ENCODE measurements at regions not wholly inside any gene's neighbourhood (a gene's known extent, or its start where the extent isn't known, plus 50 kb on each side); places are given as distances from the start of the nearest gene placed in this dataset.
"Not testable (repeated sequence)": the region's sequence is repeated elsewhere in the genome, so short reads cannot be mapped to it uniquely, and the experiment has no call there.

DNA sequence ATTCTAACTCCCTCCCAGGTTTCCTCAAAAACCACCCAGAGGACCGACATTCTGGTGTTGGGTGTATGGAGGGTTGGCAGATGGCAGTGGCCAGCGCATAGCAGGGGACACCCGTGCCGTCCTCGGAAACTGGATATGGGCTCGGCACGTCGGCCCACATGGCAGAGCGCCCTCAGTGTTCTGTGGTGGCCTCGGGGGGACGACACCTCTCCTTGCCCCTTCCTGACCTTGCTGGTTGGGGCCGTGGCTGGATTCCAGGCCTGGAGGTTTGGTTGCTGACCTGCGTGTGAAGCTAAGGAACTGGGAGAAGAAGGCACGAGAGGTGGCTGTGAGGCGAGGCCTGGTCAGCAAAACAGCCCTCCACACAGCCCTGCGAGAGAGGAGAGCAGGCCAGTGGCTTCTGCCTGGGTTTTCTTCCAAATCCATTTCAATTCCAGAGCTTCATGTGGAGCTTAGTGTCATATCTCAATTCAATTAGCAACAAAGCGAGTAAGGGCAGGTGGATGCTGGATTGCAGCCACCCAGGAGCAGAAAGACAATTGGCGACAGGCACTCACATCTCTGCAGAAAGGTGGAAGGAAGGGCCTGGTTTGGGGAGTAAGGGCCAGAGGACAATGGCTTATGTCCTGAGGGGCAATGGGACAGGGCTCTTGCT is 478.4 kb downstream of the BRD1 start:
- no peak for DNase-seq (ENCODE audit: low read depth)

DNA sequence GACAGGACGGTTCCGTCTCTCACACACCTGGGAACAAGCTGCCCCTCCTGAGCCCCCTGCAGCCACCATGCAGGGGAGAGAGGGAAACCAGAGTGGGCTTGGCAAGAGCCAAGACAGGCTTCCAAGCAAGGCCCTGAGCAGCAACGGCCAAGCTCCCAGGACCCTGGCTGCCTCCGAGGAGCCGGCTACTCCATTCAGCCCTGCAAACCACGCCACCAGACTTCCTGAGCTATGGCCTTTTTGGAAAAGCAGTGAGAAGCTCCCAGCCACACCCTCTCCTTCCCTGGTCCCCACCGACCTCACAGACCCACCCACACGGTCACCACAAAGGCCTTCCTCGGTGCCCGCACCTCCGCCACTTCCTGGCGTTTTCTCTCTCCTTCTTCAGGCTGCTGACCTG is 479.0 kb downstream of the BRD1 start:
- DNase-seq (ENCODE audit: low read depth), result no peak

DNA sequence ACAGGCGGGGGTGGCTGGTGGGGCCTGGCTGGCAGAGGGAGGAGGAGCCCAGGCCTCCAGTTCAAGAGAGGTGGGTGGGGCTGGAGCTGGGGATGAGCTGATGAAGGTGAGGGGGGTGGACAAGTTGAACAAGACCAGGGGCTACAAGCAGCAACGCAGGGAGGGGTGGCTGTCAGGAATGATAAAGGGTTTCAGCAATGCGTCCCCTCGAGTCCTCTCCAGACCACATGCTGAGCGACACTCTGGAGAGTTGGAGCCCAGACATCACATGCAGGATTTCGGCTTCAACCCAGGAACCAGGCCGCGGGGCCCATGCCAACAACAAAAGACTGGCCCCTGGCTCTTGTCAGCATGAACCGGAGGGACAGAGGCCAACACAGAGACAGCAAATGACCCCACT is 480.3 kb downstream of the BRD1 start:
- DNase-seq (ENCODE audit: low read depth), result no peak

DNA sequence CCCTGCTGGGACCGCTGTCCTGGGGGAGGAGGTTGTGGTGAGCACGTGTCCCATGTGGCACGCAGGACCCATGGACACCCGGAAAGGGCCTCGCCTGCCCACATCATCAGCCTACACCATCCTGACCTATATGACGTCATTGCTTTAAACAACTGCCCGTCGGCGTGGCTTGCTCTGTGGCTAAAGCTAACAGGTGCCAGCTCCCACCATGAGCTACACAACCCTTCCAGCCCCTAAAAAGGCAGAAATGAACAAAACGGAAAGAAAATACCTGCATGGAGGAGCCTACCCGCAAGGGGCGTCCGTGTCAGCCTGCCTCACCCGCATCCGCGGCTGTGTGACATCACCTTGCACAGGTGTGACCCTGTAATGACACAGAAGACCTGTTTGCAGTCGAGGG is 481.8 kb downstream of the BRD1 start:
- DNase-seq (ENCODE audit: low read depth), result no peak

DNA sequence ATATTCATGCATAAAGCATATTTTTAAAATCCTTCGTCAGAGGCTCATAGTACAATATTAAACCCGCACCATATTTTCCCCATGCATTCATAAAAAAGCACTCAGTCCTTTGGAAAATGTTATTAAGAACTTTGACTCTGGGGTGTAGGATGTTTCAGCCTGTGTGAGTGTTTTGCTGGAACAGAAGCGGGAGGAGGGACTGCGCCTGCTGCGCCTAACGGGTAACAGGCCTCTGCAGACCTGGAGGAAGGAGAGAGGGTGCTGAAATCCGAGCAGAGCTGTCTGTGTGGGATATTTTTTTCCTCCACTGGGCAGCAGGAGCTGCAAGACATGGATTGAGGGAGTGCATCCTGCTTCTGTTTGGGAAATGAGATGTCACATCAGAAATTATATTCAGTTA is 483.0 kb downstream of the BRD1 start:
- DNase-seq (ENCODE audit: low read depth), result no peak

DNA sequence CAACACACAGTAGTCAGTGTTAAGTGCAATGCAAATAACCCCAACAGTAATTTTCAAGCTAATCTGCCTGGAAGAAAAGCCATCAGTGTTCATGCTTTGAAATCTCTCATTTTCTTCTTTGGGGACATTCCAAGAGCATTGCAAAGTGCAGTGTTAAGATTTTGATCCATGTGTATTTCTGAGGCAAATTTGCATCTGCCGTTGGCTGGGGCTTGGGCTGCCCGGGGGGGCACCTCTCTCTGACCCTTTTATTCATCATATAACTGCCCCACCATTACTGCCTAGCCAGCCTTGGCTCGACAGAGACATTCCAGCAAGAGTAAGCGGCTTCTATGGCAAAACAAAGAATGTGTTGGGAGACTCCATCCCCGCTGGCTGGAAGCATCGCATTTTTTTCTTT is 483.5 kb downstream of the BRD1 start:
- no peak for DNase-seq (ENCODE audit: low read depth)

DNA sequence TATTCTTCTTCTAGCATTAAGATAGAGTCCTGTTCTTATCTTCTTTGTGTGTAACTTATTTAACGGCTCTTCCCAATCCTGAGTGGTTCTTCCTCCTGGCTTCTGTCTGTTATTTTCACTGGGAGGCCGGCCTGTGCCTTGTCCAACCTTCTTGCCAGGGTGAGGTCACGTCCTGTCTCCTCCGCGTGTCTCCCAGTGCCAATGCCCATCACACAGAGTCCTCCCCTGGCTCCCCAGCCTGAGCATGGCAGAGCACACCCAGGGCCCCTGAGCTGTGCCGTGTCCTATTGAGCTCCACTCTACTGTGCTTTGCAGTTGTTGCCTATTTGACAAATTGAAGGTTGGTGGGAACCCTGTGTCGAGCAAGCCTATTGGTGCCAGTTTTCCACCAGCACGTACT is 487.3 kb downstream of the BRD1 start:
- DNase-seq (ENCODE audit: low read depth), result no peak

DNA sequence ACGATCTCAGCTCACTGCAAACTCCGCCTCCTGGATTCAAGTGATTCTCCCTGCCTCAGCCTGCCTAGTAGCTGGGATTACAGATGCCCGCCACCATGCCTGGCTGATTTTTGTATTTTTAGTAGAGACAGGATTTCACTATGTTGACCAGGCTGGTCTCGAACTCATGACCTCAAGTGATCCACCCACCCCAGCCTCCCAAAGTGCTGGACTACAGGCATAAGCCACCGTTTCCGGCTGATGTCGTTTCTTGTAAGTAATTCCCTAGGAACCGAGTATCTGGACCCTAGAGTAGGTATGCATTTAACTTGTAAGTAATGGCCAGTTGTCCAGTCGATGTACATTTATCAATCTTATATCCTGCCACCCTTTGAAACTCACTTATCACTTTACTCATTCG is 491.2 kb downstream of the BRD1 start:
- DNase-seq (ENCODE audit: low read depth), result not testable (repeated sequence)

DNA sequence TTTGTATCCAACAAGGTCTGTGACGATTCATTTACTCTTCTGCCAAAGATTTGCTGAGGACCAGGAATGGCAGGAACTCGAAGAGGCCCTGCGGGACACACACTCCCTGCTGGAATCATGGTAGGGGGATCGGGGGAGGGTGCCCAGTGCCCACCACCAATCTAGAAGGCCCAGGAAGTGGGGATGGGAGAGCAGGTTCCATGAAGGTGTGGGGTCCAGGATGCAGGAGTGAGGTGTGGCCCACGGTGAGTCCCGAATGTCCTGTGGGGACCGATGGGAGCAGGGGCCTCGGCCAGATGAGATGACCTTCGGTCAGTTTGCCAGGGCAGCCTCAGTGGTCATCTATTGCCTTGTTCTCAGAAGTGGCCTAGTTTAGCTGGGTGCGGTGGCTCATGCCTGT is 492.7 kb downstream of the BRD1 start:
- DNase-seq (ENCODE audit: low read depth), result no peak

DNA sequence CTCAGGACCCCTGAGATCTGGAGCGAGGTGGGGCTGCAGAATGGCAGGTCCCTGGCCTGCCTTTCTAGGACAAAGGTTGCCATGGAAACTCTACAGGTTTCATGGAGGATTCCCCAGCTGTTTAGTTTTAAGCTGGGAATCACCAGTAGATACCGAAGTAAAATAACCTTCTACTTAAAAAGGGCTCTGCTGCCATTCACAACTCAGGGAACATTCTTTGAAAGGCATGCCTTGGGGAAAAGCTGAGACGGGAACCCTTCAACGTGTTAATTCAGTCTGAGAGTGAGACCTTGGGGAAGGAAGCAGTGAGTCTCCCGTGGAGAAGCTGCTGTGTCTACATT is 493.3 kb downstream of the BRD1 start:
- no peak for DNase-seq (ENCODE audit: low read depth)

DNA sequence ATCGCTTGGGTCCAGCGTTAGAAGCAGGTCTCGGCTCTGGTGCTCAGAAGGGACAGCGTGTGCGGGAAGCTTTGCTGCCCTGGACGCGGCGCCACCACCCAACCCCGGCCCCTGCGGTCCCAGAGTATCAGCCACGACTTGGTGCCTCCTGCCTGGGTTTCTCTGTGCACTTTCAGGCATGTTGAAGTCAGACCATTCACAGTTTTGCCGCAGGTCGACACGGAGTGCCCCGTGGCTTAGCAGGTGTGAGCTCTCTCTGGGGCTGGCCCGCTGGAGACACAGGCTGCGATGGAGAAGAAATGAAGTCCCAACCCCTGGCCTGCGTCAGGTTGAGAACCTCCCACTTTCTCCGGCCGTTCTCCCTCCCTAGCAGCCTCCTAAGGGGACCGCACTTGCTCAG is 494.5 kb downstream of the BRD1 start:
- DNase-seq (ENCODE audit: low read depth), result no peak

DNA sequence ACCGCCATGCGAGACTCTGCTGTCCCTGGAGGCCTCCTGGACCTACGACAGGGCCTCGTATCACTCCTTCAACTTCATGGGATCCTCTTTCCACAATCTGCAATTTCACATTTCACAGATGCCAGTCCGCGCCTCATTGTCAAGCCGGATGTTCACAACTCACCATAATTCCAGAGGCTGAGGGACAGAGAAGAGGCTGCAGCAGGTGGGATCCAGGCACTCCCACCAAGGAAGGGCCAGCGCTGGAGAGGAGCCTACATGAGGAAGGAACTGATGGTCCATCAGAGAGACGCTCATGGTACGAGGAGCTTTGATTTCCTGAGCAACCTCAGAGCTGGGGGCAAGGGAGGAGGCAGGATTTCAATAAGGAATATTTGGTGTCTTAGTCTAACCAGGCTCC is 495.0 kb downstream of the BRD1 start:
- DNase-seq (ENCODE audit: low read depth), result no peak

DNA sequence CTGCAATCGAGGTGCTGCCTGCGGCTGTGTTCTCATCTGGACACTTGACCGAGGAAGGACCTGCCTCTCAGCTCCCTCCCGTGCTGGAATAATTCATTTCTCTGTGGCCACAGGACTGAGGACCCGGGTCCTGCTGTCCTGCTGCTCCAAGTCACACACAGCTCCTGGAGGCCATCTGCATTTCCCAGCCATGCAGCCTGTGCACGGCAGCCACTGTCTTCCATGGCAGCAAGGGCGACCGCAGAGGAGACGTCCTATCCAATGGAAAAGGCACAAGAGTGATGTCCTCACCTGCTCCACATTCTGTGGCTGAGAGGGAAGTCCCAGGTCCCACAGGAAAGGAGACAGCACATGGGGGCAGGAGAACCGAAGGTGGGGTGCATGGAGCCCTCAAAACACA is 495.8 kb downstream of the BRD1 start:
- DNase-seq (ENCODE audit: low read depth), result no peak

DNA sequence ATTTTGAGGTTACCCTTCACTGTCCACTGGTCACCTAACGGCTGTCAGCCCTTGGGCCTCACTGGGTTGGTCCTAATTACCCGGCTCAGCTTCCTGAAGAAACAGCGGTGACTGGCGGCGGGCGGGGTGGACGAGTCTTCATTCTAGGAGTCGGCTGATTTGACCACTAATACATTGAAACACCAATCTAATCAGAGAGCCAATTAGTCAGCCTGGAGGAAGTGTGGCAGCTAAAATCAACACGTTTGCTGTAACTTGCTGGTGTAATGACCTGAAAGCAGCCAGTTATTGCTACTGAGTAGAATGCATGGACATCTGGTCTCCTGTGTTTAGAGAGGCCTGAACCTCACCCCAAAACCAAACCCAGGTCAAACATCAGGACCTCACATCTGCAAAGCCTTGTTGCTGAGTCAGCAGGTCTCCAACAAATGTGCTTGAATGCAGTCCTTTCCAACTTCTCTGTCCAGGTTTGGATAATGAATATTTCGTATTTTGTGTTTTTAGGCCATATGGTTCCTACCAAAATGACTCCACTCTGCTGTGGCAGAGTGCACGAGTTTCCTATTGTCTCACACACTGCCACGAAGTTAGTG is 496.4 kb downstream of the BRD1 start:
- DNase-seq (ENCODE audit: low read depth), result no peak

DNA sequence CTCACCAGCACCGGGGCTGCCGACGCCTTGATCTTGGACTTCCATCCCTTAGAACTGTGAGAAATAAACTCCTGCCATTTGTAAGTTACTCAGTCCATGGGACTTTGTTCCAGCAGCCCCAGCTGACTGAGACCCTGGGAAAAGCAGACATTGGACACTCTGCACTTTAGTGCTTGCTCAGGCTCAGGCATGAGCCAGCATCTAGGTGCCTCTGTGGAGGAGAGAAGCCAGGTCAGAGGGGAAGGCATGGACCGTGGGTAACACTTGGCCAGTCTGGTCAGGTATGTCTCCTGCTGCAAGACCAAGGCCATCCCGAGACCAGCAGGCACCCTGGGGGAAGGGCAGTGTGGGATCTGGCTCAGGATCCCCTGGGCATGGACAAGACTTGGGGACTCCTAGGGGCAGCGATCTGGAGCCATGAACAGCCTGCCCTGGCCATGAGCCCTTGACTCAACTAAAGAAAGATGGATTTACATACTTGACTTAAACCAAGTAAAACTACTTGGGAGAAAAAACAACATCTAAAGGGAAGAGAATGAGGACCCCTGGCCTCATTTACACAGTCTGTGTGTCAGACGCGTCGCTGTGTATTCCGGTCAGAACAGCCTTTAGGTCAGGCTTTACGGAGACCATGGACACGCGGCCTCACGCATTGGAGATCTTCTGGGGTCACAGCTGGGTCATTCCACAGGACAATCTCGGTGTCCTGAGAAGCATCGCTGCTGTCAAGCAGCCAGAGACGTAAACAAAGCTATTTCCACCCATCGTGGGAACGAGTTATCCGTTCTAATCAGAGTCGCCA is 497.1 kb downstream of the BRD1 start:
- no peak for DNase-seq (ENCODE audit: low read depth)

DNA sequence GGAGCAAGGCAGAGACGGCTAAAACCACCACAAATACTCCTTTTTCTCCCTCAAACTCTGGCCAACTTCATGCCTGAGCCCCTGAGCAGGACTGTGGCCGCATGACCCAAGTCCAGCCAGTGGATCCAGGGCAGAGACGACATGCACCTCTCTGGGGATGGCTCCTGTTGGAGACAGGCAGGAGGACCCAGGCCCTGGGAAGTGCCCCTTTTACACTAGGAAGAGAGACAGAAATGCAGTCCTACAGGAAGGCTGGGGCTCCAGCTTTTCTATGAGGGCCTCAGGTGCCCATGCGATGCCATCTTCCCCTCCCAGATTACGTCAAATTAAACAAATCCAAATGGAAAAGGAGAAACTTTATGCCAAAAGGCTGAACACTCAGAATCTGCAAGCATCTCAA is 498.0 kb downstream of the BRD1 start:
- DNase-seq (ENCODE audit: low read depth), result no peak

DNA sequence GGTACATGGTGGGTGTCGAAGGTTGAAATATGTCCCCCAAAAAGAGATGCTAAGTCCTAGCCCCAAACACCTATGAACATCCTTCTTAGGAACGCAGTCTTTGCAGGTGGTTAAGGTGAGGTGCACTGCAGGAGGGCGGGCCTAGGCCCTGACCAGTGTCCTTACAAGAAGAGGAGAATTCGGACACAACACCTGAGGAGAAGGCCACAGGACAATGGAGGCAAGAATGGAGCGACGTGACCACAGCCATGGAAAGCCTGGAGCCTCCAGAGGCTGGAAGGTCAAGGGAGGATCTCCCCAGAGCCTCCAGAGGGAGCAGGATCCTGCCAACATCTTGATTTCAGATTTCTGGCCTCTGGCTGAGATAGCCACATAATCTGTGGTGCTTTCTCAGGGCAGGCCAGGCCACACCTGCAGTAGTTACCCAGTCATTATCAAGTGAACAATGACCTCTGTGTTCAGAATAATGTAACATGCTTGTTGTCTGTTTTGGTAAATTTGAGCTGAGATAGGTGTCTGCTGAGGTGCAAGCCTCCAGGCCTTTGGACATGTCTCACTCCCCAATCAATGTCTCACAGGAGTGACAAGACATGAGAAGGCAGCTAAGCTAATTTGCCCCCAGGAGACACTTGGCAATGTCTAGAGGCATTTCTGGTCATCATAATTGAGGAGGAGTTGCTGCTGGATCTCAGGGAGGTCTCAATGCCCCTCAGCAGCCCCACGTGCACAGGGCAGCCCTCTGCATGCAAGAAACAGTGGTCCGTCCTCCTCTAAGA is 498.9 kb downstream of the BRD1 start:
- no peak for DNase-seq (ENCODE audit: low read depth)

DNA sequence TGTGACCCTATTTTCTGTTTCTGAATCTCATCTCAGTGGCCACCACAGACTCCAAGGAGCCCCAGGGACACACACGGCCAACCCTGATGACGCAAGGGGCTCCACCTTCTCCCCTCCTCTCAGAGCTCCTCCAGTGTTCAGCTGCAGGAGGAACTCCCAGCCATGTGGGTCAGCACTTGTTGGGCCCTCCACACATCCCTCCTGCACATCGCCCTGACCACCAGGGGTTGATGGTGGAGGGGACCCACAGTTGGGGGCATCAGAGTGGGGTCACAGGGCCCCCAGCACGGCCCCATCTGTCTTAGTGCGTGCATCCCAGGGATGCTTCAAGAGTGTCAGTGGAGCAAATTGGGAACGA is 499.6 kb downstream of the BRD1 start:
- no peak for DNase-seq (ENCODE audit: low read depth)

DNA sequence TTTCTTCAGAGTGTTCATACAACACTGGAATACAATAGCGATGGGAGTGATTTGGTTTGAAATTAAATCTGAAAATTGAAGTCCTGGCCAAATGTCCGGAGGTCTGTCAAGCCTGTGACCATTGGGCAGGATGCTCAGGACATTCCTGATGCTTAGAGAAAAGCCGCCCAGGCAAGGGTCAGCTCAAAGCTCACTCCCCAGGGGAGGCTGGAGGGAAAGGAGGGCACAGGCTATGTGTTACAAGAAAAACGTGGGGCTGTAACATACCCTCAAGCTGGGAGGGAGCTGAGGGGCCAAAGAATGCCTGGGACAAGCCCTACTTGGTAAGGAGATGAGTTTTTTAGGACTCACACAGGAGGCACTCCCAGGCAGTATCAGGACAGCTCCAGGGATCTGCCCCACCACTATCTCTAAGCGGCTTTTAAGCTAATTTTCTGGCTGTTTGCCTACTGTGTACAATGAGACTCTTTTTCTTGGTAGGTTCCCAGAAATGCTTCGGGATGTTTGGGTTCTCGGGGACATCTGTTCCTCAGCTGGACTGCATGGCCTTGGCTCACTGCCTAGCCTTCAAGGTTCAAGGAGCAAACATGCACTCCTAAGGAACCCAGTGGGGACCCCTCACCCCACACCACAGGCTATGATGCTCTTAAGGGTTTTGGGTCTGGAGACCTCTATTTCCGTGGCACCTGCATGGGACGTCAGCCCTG is 500.1 kb downstream of the BRD1 start:
- no peak for DNase-seq (ENCODE audit: low read depth)

DNA sequence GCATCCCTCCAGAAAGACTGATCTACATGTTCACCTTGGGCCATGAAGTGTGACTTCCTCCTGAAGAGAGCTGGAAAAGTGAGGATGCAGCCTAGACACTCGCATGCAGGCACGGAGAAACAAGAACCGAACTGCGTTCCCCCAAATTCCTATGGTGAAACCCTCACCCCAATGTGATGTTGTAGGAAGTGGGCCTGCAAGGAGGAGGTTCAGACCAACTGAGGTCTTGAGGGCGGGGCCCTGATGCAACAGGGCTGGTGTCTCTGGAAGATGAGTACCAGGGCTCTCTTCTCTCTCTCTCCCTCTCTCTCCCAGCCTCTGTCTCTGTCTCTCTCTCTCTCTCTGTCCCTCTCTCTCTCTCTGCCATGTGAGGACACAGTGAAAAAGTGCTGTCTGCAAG is 501.1 kb downstream of the BRD1 start:
- DNase-seq (ENCODE audit: low read depth), result no peak

DNA sequence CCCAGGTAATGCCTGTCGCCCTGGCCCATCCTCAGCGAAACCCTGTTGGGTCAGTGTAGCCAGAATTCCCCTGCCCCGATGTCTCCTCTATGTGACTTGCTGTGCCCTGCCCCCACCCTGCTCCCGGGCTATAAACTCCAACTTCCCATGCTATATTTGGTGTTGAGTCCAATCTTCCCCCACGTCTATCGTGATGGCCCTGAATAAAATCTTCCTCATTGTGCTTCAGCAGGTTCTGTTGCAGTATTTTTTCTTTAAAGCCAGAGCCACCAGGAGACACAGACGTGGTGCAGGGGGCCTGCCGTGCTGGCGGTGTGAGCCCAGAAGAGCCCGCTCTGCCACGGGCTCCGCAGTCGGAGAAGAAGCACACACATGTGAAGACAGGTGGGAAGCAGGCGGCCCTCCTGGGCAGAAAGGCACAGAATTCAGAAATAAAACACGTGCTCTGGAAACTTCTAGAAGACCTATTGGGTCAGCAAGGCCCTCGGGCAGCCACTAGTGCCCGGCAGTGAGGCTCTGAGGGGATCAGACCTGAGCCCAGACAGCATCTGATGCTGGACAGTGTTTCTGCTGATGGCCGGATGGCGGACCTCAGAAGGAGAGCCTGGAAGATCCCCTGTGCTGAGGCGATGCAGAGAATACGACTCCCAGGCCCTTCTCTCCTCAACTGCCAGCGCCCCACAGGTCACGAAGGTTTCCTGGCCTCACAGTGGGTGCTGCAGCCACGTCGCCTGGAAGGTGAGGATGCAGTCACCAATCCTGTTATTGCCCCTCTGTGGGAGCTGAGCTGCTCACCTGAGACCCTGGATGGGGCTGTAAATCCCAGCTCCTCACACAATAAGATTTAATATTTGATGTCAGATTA is 501.9 kb downstream of the BRD1 start:
- DNase-seq (ENCODE audit: low read depth), result no peak

Data from activated T-helper 1 cell treated with Interleukin-2 at 50 U/mL for 16 hours (primary cell).